Fibroblast of gingiva (primary cell): ENCODE measurements at regions not wholly inside any gene's neighbourhood (a gene's known extent, or its start where the extent isn't known, plus 50 kb on each side); places are given as distances from the start of the nearest gene placed in this dataset.

ENCODE experiments used
- DNase-seq: peaks from one replicate; pipeline ENCODE4 v3.0.0-alpha.2; 2011; ENCODE audit warnings: low read depth

- DNase-seq, result no peak
These were observed 81.7 kb upstream of the CADM2 start for GRCh38 chr3:84877092-84877491.

DNA sequence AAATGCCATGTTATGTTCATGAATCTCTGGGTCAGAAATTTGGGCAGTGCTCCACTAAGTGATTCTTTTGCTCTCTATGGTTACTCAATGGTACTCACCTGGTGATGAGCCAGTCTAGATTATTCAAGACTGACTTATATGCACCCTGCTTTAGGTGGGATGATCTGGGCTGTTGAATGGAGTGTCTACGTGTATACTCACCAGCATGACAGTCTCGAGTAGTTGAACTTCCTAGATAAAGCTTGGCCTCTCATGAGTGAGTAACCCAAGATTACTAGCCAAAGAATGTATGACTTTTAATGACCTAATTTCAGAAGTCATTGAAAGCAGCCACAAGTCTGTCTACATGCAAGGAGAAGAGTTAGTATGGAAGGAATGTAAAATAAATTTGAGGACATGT is 77.5 kb upstream of the CADM2 start:
- DNase-seq, result no peak

DNA sequence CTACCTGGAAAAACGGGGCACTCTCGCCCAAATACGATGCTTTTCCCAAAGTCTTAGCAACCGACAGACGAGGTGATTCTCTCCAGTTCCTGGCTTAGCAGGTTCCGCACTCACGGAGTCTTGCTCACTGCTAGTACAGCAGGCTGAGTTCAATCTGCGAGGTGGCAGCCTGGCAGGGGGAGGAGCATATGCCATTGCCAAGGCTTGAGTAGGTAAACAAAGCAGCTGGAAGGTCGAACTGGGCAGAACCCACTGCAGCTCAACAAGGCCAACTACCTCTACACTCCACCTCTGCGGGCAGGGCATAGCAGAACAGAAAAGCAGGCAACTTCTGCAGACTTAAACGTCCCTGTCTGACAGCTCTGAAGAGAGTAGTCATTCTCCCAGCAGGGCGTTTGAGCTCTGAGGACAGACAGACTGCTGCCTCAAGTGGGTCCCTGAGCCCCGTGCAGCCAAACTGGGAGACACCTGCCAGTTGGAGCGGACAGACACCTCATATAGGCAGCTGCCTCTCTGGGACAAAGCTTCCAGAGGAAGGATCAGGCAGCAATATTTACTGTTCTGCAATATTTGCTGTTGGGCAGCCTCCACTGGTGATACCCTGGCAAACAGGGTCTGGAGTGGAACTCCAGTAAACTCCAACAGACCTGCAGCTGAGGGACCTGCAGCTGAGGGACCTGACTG is 73.4 kb upstream of the CADM2 start:
- no peak for DNase-seq

- DNase-seq, result no peak
These were observed 66.9 kb upstream of the CADM2 start for GRCh38 chr3:84891851-84892250.

- DNase-seq, result no peak
These were observed 65.6 kb upstream of the CADM2 start for GRCh38 chr3:84893211-84893610.

GRCh38 chr3:84904212-84904611 is 54.6 kb upstream of the CADM2 start:
- no peak for DNase-seq

DNA sequence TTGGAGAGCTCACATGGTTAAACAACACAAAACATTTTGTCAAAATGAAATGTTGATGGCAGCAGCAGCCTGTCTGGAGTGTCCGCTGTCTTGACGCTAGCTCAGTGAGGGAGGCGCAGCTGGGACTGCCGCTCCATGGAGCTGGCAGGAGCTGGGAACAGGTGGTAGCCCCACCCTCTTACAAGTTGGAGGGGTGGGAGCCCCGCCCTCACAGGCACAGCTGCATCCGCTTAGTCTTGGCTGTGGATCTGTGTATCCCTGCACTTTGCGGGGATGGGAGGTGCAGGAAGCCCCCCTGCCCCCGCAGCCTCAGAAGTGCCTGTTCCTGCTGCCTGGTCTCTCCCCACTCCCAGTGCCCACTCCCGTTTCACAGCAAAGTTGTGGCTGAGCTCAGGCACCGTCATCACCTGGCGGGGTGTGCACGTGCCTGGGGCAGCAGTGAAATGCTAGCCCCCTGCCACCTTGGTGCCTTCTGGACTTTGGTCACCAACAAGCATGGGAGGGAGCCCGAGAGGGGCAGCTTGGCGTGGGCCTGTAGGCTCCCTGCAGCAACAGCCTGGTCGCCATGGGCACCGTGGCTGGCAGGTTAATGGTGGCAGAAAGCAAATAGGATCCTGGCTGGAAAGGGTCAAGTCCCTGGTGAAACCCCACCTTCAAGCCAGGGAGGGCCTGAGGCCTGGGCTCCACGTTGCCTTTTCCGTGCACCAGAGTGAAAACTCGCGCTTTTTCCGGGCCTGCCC is 53.8 kb upstream of the CADM2 start:
- DNase-seq, result no peak

- DNase-seq, result no peak
These were observed 53.3 kb upstream of the CADM2 start for GRCh38 chr3:84905556-84905920.

- DNase-seq, result no peak
These were observed 52.7 kb upstream of the CADM2 start for GRCh38 chr3:84906065-84906464.
